CD4-positive, alpha-beta memory T cell (primary cell): ENCODE measurements at regions not wholly inside any gene's neighbourhood (a gene's known extent, or its start where the extent isn't known, plus 50 kb on each side); places are given as distances from the start of the nearest gene placed in this dataset.
A peak's percentile ranks its signal among the peaks of the same experiment; 100 is the strongest.

ENCODE experiments used
- CTCF ChIA-PET: fragments of 350-600 bp; sonication (Branson Sonifier 250); formaldehyde crosslinking; loops from one replicate; lab custom pipeline; 2021; ENCODE audit warnings: inconsistent platforms; ENCODE audit not compliant: partially characterized antibody; lab: Charles Lee
- POLR2A ChIA-PET: fragments of 350-600 bp; sonication (Branson Sonifier 250); formaldehyde crosslinking; loops from one replicate; lab custom pipeline; 2021; ENCODE audit not compliant: partially characterized antibody; lab: Charles Lee
- DNase-seq, 5 donors: peaks; one replicate each; pipeline versions ENCODE4 v3.0.0 to v3.0.0-alpha.2; 2020 to 2022; ENCODE audit warnings: mixed read lengths in 1 of 5
- H3K27ac ChIP-seq: one replicate; pipeline ENCODE4 v1.7.0; 2013; ENCODE audit warnings: low read depth, low read length
- H3K27me3 ChIP-seq: 2 replicates; pipeline ENCODE4 v1.7.0; 2013; ENCODE audit warnings: mild to moderate bottlenecking, low read length, moderate library complexity; ENCODE audit not compliant: insufficient read depth
- H3K36me3 ChIP-seq: 2 replicates; pipeline ENCODE4 v1.7.0; 2013; ENCODE audit warnings: mild to moderate bottlenecking, low read length, moderate library complexity; ENCODE audit not compliant: insufficient read depth
- H3K4me1 ChIP-seq: 2 replicates; pipeline ENCODE4 v1.7.0; 2013; ENCODE audit warnings: mild to moderate bottlenecking, low read length, moderate library complexity; ENCODE audit not compliant: insufficient read depth
- H3K4me3 ChIP-seq, 2 donors: one replicate each; pipeline ENCODE4 v1.7.0; 2013; ENCODE audit warnings: low read length in 2 of 2, mild to moderate bottlenecking in 1 of 2
- H3K9me3 ChIP-seq, 2 donors: one replicate each; pipeline ENCODE4 v1.7.0; 2013; ENCODE audit warnings: low read length in 2 of 2, control low read depth in 1 of 2; ENCODE audit not compliant: control insufficient read depth in 1 of 2
- H3K27ac Mint-ChIP-seq, 7 donors: one replicate each; pipeline ENCODE4 v1.8.0; 2020 to 2021; ENCODE audit warnings: mixed read lengths in 7 of 7, mild to moderate bottlenecking in 6 of 7, inconsistent platforms in 3 of 7, moderate library complexity in 3 of 7
- H3K27me3 Mint-ChIP-seq, 2 donors: one replicate each; pipeline ENCODE4 v1.8.0; 2020 to 2021; ENCODE audit warnings: mixed read lengths in 2 of 2
- H3K36me3 Mint-ChIP-seq, 2 donors: one replicate each; pipeline ENCODE4 v1.8.0; 2020 to 2021; ENCODE audit warnings: mixed read lengths in 2 of 2, inconsistent platforms in 1 of 2, mild to moderate bottlenecking in 1 of 2
- H3K4me1 Mint-ChIP-seq, 4 donors: one replicate each; pipeline ENCODE4 v1.8.0; 2020 to 2021; ENCODE audit warnings: mixed read lengths in 4 of 4, mild to moderate bottlenecking in 1 of 4
- H3K4me3 Mint-ChIP-seq, 8 donors: one replicate each; pipeline ENCODE4 v1.8.0; 2020 to 2021; ENCODE audit warnings: mixed read lengths in 8 of 8, mild to moderate bottlenecking in 7 of 8, moderate library complexity in 6 of 8, inconsistent platforms in 3 of 8
- H3K9me3 Mint-ChIP-seq, 8 donors: one replicate each; pipeline ENCODE4 v1.8.0; 2020 to 2021; ENCODE audit warnings: mixed read lengths in 8 of 8, mild to moderate bottlenecking in 5 of 8, inconsistent platforms in 3 of 8, moderate library complexity in 1 of 8
- intact Hi-C: fragments of 100-400 bp; cut with micrococcal nuclease; formaldehyde crosslinking; loops from one replicate; pipeline ENCODE4 v1.15.1; 2023

GRCh38 chr10:133025558-133026090, 62.1 kb upstream of the ADGRA1 start:
- peaks cover 0 to 1% (median 0%) of the 10 kb centered on the region in 4 donors for H3K4me1 Mint-ChIP-seq
- H3K27ac Mint-ChIP-seq: peak overlapping the region in 1 of 7 donors; percentile 57
- no peaks in the 10 kb centered on the region for H3K4me1 ChIP-seq
- H3K4me3 ChIP-seq: no peak overlapping the region
- H3K27ac ChIP-seq: no peak overlapping the region
- no peak overlapping the region for H3K4me3 Mint-ChIP-seq
- peaks cover 0 to 2% (median 0%) of the 10 kb centered on the region in 8 donors for H3K9me3 Mint-ChIP-seq
- ChIA-PET CTCF (no interaction called here), POLR2A (no interaction called here)
- peaks cover 0 to 6% of the 10 kb centered on the region in 2 donors for H3K27me3 Mint-ChIP-seq
- no peaks in the 10 kb centered on the region for H3K9me3 ChIP-seq
- intact Hi-C loops: no loop called here
- DNase-seq: no peak
- H3K27me3 ChIP-seq: no peaks in the 10 kb centered on the region
- H3K36me3 Mint-ChIP-seq: no peaks in the 10 kb centered on the region
- no peaks in the 10 kb centered on the region for H3K36me3 ChIP-seq

DNA sequence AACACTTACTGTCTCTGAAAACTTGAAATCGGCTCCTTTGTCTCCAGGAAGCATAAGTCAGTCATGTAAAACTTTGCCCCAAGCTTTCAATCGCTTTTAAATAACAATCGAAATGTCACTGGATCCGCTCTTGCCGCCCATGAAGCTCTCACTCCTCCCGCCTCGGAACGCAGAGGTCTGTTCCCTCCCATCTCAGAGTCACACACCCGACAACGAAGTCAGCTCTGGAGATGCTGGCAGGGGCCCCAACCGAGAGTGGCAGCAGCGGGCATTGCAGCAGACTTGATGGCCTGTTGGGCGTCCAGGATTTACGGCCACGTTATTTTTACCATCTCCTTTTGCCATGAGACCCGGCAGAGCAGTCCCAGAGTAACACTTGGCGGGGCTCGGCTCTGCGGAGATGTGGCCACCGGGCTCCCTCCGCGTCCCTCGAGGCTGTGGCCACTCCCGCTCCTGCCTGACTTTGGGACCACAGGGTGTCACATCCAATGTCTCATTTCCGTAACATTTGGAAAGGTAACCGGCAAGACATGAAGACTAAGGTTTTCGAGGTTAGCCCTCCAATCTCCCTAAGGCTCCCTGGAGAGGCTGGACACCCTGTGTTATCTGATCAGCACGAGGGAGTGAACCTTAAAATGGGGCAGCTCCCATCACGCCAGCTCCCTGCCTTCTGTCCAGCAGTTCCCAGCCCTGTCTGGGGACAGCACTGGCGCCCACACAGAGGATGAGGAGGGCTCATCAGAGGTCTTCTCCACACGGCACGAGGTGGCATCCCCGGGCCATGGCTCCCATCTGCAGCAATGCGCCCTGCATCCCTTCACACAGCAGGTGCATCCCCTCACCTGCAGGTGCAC, 62.8 kb upstream of the ADGRA1 start:
- Mint-ChIP-seq H3K4me3 (no peak overlapping the region), H3K27me3 (peaks cover 0 to 4% of the 10 kb centered on the region in 2 donors), H3K27ac (no peak overlapping the region), H3K9me3 (peaks cover 0 to 2% (median 0%) of the 10 kb centered on the region in 8 donors), H3K4me1 (peaks cover 0 to 1% (median 0%) of the 10 kb centered on the region in 4 donors), H3K36me3 (no peaks in the 10 kb centered on the region)
- no peak for DNase-seq
- no peaks in the 10 kb centered on the region for H3K36me3 ChIP-seq
- ChIA-PET CTCF (no interaction called here), POLR2A (no interaction called here)
- no peaks in the 10 kb centered on the region for H3K9me3 ChIP-seq
- no peak overlapping the region for H3K27ac ChIP-seq
- no peaks in the 10 kb centered on the region for H3K27me3 ChIP-seq
- intact Hi-C loops: no loop called here
- H3K4me1 ChIP-seq: no peaks in the 10 kb centered on the region
- no peak overlapping the region for H3K4me3 ChIP-seq

DNA sequence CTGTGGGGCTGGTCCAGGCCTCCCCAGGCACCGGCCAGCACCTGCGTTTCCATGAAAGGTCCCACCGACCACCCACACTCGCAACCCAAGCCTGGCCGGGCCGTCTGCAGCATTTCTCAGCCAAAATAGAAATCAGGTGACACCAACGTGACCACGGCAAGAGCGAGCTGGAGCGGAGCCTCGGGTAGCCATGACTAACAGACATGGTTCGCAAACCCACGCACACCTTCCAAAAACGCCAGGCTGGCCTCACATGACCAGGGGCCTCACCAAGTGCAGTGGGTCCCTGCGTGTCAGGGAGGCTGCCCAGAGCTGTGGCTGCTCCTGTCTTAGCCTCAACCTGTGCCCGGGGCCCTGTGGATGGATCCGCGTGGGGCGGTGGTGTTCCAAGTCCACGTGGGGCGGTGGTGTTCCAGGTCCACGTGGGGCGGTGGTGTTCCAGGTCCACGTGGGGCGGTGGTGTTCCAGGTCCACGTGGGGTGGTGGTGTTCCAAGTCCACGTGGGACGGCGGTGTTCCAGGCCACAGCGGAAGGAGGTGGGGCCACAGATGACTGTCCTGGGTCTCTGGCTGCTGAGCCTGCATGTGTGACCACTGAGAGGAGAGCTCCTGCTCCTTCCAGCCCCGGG, 64.4 kb upstream of the ADGRA1 start:
- no peaks in the 10 kb centered on the region for H3K9me3 ChIP-seq
- peaks cover 0 to 1% (median 0%) of the 10 kb centered on the region in 4 donors for H3K4me1 Mint-ChIP-seq
- peaks cover 0 to 2% (median 0%) of the 10 kb centered on the region in 8 donors for H3K9me3 Mint-ChIP-seq
- H3K36me3 ChIP-seq: no peaks in the 10 kb centered on the region
- ChIA-PET CTCF (no interaction called here), POLR2A (no interaction called here)
- H3K36me3 Mint-ChIP-seq: no peaks in the 10 kb centered on the region
- no peak overlapping the region for H3K4me3 Mint-ChIP-seq
- no peak overlapping the region for H3K27ac ChIP-seq
- H3K27ac Mint-ChIP-seq: no peak overlapping the region
- intact Hi-C loops: no loop called here
- DNase-seq: no peak
- H3K4me3 ChIP-seq: no peak overlapping the region
- H3K4me1 ChIP-seq: no peaks in the 10 kb centered on the region
- peaks cover 0 to 4% of the 10 kb centered on the region in 2 donors for H3K27me3 Mint-ChIP-seq
- H3K27me3 ChIP-seq: no peaks in the 10 kb centered on the region

DNA sequence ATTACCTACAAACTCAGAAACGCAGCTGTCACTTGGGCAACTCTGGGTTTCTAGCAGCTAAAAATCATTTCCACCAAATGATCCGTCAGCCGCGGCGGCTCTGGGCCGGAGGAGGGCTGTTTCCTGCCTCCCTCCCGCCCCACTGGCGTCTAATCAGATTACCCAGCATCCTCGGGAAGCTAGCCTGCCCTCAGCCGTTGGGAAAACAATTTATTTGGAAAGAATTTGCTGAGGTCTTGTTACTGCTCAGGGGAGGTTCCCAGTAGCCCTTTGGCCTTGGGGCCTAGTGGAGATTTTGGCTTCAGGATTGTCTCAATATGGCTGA, 65.0 kb upstream of the ADGRA1 start:
- Histone ChIP-seq H3K4me1 (no peaks in the 10 kb centered on the region), H3K27ac (no peak overlapping the region), H3K9me3 (no peaks in the 10 kb centered on the region), H3K4me3 (no peak overlapping the region), H3K36me3 (no peaks in the 10 kb centered on the region), H3K27me3 (no peaks in the 10 kb centered on the region)
- intact Hi-C loops: no loop called here
- ChIA-PET CTCF (no interaction called here), POLR2A (no interaction called here)
- Mint-ChIP-seq H3K4me3 (no peak overlapping the region), H3K4me1 (peaks cover 0 to 1% (median 0%) of the 10 kb centered on the region in 4 donors), H3K9me3 (peaks cover 0 to 2% (median 0%) of the 10 kb centered on the region in 8 donors), H3K27me3 (peaks cover 0 to 2% of the 10 kb centered on the region in 2 donors), H3K36me3 (no peaks in the 10 kb centered on the region), H3K27ac (no peak overlapping the region)
- DNase-seq: no peak

DNA sequence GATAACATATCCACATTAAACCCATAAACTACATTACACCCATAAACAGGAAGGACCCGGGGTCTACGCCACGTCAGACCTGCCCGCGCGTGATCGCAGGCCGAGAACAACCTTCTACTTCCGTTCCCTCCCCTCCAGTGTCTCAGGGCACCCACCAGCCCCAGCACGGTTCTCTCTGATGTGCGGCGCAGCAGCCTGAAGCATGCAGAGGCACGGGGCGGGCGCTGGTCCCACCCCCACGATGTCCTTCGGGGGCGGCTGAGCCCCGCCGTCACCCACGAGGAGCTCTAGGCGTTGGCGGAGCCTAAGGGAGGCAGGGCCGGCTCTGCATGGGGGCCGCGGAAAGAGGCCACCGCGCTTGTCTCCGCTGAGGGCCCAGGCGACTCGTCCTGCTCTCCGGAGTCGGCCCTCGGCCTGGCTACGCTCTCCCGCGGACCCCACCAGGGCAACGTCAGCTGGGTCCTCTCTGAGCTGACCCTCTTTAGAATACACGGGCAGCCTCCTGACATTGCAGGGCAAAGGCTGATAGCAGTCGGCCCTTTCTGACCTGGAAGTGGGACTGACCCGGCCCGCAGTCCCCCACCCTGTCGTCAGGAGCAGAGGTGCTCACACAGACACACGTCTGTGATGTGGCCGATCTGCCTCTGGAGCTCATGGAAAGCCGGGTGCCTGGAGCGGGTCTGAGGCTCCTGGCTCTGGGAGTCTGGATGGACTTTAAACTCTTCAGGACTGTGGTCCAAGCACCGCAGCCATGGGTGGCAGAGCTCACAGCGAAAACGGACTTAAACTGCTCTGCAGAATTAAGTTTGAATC, 65.6 kb upstream of the ADGRA1 start:
- intact Hi-C loops: no loop called here
- ChIA-PET POLR2A (no interaction called here), CTCF (no interaction called here)
- H3K4me1 ChIP-seq: no peaks in the 10 kb centered on the region
- Mint-ChIP-seq H3K27me3 (peaks cover 0 to 1% of the 10 kb centered on the region in 2 donors), H3K4me1 (peaks cover 0 to 1% (median 0%) of the 10 kb centered on the region in 4 donors), H3K4me3 (no peak overlapping the region), H3K36me3 (no peaks in the 10 kb centered on the region), H3K9me3 (peaks cover 0 to 2% (median 0%) of the 10 kb centered on the region in 8 donors), H3K27ac (no peak overlapping the region)
- DNase-seq: no peak
- no peak overlapping the region for H3K27ac ChIP-seq
- no peaks in the 10 kb centered on the region for H3K36me3 ChIP-seq
- H3K4me3 ChIP-seq: no peak overlapping the region
- H3K27me3 ChIP-seq: no peaks in the 10 kb centered on the region
- H3K9me3 ChIP-seq: no peaks in the 10 kb centered on the region

DNA sequence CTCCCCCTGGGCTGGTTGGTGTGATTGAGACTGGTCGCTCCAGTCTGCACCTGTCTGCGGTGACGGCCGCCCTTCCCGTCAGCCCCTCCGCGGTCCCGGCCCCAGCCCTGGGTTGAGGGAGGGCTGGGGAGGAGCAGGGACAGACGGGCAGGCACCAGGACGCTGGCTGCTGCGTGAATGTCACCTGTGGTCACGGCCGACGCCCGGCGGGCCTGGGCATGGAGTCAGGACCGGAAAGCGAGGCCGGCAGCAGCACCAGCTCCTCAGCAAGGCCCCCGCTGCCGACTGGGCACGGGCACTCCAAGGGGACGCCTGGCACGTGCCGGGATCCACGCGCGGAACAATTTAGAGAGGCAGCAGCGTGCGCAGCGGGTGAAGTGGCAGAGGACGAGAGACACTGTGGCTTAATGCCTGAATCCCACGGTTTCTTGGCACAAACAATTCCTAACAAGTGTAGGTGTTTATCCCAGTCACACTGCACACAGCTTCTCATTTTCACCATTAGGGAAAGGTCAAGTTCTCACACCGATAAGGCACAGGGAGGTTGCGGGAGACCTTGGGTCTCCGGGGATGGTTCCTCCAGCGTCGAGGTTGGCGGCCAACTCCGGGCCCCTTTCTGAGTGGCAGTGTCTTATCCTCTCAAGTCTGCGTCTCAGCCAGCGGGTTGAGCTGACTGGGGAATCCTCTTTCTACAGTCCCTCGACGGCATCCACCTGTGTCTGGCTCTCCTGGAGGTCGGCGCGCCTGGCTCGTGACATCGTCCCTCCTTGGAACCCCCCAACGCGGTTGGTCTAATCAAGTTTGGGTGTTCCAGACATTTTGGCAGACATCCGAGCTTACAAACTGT, 66.4 kb upstream of the ADGRA1 start:
- Histone ChIP-seq H3K36me3 (no peaks in the 10 kb centered on the region), H3K4me3 (no peak overlapping the region), H3K27ac (no peak overlapping the region), H3K9me3 (no peaks in the 10 kb centered on the region), H3K4me1 (no peaks in the 10 kb centered on the region), H3K27me3 (no peaks in the 10 kb centered on the region)
- DNase-seq: no peak
- POLR2A ChIA-PET: no interaction called here
- H3K4me3 Mint-ChIP-seq: no peak overlapping the region
- H3K9me3 Mint-ChIP-seq: peaks cover 0 to 2% (median 0%) of the 10 kb centered on the region in 8 donors
- H3K4me1 Mint-ChIP-seq: peaks cover 0 to 1% (median 0%) of the 10 kb centered on the region in 4 donors
- intact Hi-C loops: no loop called here
- peaks cover 0 to 1% of the 10 kb centered on the region in 2 donors for H3K27me3 Mint-ChIP-seq
- no peak overlapping the region for H3K27ac Mint-ChIP-seq
- H3K36me3 Mint-ChIP-seq: no peaks in the 10 kb centered on the region
- CTCF ChIA-PET: no interaction called here
